Glutamatergic neuron (in vitro differentiated cells): ENCODE measurements at regions not wholly inside any gene's neighbourhood (a gene's known extent, or its start where the extent isn't known, plus 50 kb on each side); places are given as distances from the start of the nearest gene placed in this dataset.

Experiments used
- DNase-seq: peaks from one replicate; pipeline ENCODE4 v3.0.0; 2022
- H3K27ac Mint-ChIP-seq: one replicate; pipeline ENCODE4 v1.8.0; 2020; ENCODE audit warnings: mild to moderate bottlenecking, mixed read lengths, inconsistent platforms; ENCODE audit not compliant: unreplicated experiment
- H3K27me3 Mint-ChIP-seq: one replicate; pipeline ENCODE4 v1.8.0; 2020; ENCODE audit warnings: mild to moderate bottlenecking, moderate library complexity, mixed read lengths, inconsistent platforms; ENCODE audit not compliant: unreplicated experiment
- H3K36me3 Mint-ChIP-seq: one replicate; pipeline ENCODE4 v1.8.0; 2020; ENCODE audit warnings: mild to moderate bottlenecking, mixed read lengths, inconsistent platforms; ENCODE audit not compliant: unreplicated experiment
- H3K4me1 Mint-ChIP-seq: one replicate; pipeline ENCODE4 v1.8.0; 2020; ENCODE audit warnings: mild to moderate bottlenecking, low read depth, mixed read lengths, inconsistent platforms; ENCODE audit not compliant: unreplicated experiment
- H3K4me3 Mint-ChIP-seq: one replicate; pipeline ENCODE4 v1.8.0; 2020; ENCODE audit warnings: mild to moderate bottlenecking, mixed read lengths, inconsistent platforms; ENCODE audit not compliant: unreplicated experiment
- H3K9me3 Mint-ChIP-seq: one replicate; pipeline ENCODE4 v1.8.0; 2020; ENCODE audit warnings: mild to moderate bottlenecking, moderate library complexity, mixed read lengths, inconsistent platforms; ENCODE audit not compliant: unreplicated experiment
- TF ChIP-seq, protein P1 (sequence below): fragments of 200-600 bp; sonication (generic); IDR thresholded peaks from one replicate; pipeline ENCODE4 v1.5.0; 2021; ENCODE audit not compliant: partially characterized antibody, unreplicated experiment

DNA sequence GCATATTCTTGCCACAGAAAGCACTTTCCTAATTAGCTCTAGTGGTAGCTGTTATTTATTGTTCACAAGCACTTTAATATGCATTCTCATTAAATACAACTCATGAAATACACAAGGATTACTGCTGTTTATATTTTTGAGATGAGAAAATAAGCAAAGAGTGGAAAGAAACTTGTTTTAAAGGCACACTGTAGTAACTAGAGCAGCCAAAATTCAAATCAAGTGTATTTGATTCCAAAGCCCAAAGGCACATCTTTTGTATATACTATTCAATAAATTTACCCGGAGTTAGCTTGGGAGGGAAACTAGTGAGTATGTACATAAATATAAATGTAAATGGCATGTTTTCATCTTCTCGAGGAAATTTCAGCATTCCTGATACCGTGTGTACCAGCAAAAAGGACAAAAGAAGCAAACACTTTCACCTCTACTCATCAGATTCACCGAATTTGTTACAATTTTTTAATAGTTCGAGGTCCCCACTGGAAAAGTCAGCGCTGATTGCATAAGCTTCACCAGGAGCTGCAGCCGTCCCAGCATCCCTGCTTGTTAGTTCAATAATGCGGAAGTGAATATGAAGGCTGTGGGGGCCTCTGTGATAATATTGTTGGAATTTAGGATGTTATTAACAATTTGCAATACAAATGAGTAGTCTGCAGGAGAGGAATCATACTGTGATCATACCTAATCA, 371.6 kb upstream of the MON1B start:
- H3K4me1 Mint-ChIP-seq, result peaks cover 5% of the 10 kb centered on the region
- no peak for DNase-seq
- no peak overlapping the region for H3K4me3 Mint-ChIP-seq
- TF ChIP-seq, protein P1, sequence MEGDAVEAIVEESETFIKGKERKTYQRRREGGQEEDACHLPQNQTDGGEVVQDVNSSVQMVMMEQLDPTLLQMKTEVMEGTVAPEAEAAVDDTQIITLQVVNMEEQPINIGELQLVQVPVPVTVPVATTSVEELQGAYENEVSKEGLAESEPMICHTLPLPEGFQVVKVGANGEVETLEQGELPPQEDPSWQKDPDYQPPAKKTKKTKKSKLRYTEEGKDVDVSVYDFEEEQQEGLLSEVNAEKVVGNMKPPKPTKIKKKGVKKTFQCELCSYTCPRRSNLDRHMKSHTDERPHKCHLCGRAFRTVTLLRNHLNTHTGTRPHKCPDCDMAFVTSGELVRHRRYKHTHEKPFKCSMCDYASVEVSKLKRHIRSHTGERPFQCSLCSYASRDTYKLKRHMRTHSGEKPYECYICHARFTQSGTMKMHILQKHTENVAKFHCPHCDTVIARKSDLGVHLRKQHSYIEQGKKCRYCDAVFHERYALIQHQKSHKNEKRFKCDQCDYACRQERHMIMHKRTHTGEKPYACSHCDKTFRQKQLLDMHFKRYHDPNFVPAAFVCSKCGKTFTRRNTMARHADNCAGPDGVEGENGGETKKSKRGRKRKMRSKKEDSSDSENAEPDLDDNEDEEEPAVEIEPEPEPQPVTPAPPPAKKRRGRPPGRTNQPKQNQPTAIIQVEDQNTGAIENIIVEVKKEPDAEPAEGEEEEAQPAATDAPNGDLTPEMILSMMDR, result no peak
- no peak overlapping the region for H3K27ac Mint-ChIP-seq
- no peaks in the 10 kb centered on the region for H3K9me3 Mint-ChIP-seq
- H3K27me3 Mint-ChIP-seq, result no peaks in the 10 kb centered on the region
- H3K36me3 Mint-ChIP-seq, result no peaks in the 10 kb centered on the region

DNA sequence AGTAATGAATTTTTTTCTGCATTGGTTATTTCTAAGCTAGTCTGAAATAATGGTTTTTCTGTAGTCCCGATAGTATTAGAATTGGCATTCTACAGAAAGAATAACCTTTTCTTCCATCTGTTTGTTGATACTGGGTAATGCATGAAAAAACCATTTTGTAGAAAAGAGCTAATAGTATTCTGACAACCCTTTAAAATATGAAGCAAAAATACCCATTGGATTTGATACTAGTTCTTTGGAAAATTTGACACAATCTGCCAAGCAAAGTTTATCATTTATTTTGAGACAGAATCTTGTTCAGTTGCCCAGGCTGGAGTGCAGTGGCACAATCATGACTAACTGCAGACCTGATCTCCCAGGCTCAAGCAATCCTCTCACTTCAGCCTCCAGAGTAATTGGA, 366.8 kb upstream of the MON1B start:
- Mint-ChIP-seq H3K27me3 (no peaks in the 10 kb centered on the region), H3K4me3 (no peak overlapping the region), H3K36me3 (no peaks in the 10 kb centered on the region), H3K9me3 (peaks cover 2% of the 10 kb centered on the region), H3K4me1 (peaks cover 5% of the 10 kb centered on the region), H3K27ac (no peak overlapping the region)
- TF ChIP-seq, protein P1, result no peak
- no peak for DNase-seq

DNA sequence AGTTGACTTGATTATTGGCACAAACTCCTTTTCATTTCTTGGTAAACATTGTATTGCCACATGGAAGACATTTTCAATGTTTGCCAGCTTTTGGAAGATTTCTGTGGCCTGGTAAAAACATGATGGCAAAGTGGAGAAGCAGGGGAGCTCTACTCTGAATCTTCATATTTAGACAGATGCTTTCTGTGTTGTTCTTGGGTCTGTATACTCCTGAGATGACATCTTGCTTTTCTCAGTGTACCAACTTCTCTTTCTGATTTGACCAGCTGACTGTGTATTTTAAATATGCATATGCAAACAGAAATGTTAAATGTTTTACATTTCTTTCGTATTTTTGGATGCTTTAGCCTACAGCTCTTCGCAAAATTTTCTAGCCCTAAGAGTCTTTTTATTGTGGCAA, 366.2 kb upstream of the MON1B start:
- Mint-ChIP-seq H3K4me3 (no peak overlapping the region), H3K9me3 (peaks cover 2% of the 10 kb centered on the region), H3K36me3 (no peaks in the 10 kb centered on the region), H3K27ac (no peak overlapping the region), H3K4me1 (peaks cover 2% of the 10 kb centered on the region), H3K27me3 (no peaks in the 10 kb centered on the region)
- TF ChIP-seq, protein P1, result no peak
- no peak for DNase-seq

DNA sequence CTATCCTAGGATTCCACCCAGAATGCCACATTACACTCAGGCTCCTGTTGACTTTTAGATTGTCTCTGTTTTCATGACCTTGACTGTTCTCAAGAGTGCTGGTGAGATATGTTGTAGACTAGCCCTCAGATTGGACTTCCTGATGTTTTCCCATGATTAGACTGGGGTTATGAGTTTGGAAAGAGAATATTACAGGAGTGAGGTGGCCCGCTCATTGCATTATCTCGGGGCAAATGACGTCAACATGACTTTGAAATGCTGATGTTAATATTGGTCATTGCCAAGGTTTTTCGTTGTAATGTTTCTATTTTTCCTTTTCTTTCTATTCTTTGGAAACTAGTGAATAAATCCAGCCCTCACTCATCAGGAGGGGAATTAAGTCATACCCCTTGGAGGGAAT, 355.7 kb upstream of the MON1B start:
- DNase-seq, result no peak
- Mint-ChIP-seq H3K9me3 (no peaks in the 10 kb centered on the region), H3K4me3 (no peak overlapping the region), H3K4me1 (peaks cover 11% of the 10 kb centered on the region), H3K36me3 (peaks cover 6% of the 10 kb centered on the region), H3K27ac (no peak overlapping the region), H3K27me3 (no peaks in the 10 kb centered on the region)
- TF ChIP-seq, protein P1, result no peak

DNA sequence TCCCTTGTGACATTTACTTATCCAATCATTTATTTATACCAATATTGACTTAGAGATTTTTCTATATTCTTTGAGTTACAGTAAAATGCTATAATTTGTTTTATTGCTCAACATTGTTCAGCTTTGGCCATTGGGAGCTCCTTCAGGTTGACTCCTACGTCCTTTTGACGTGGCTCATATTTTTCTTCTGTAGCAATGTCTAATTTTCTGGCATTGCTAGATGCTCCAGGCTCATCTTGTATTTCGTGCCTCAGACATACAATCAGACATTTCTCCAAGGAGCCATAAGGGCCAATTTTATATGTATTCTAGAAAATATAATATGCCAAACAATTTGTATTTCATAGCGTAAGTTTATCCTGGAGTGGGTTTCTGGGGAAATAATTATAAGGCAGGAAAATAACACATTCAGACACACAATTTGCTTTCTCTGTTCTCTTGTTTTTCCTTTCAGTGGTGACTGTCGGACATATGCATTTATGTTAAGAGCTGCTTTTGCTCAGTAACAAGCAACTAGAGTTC, 355.1 kb upstream of the MON1B start:
- no peak for DNase-seq
- Mint-ChIP-seq H3K36me3 (peaks cover 6% of the 10 kb centered on the region), H3K27me3 (no peaks in the 10 kb centered on the region), H3K4me1 (peaks cover 11% of the 10 kb centered on the region), H3K9me3 (no peaks in the 10 kb centered on the region), H3K27ac (no peak overlapping the region), H3K4me3 (no peak overlapping the region)
- TF ChIP-seq, protein P1, result no peak
